Mucosa of gallbladder (tissue), 1 donor: ENCODE measurements at regions not wholly inside any gene's neighbourhood (a gene's known extent, or its start where the extent isn't known, plus 50 kb on each side); places are given as distances from the start of the nearest gene placed in this dataset.

ENCODE experiments used
- DNase-seq: peaks from one replicate; pipeline ENCODE4 v3.0.0-alpha.2; 2020; ENCODE audit warnings: low spot score
- donor health status: DM: no; HTN: no; CAD: no.

- no peak for DNase-seq
Observed at GRCh38 chr1:222370081-222370912, 177.6 kb downstream of the HHIPL2 start.

- DNase-seq: no peak
Observed at GRCh38 chr1:222369148-222369547, 178.8 kb downstream of the HHIPL2 start.

- DNase-seq: no peak
Observed at GRCh38 chr1:222358100-222358499, 189.8 kb downstream of the HHIPL2 start.

GRCh38 chr1:222357252-222357651 lies 190.7 kb downstream of the HHIPL2 start:
- DNase-seq: no peak

GRCh38 chr1:222347627-222348026 lies 200.3 kb downstream of the HHIPL2 start:
- no peak for DNase-seq

- no peak for DNase-seq
Observed at GRCh38 chr1:222346955-222347354, 200.9 kb downstream of the HHIPL2 start.

- DNase-seq: no peak
Observed at GRCh38 chr1:222339376-222339947, 208.4 kb downstream of the HHIPL2 start.

- DNase-seq: no peak
Observed at GRCh38 chr1:222335586-222335985, 212.3 kb downstream of the HHIPL2 start.

DNA sequence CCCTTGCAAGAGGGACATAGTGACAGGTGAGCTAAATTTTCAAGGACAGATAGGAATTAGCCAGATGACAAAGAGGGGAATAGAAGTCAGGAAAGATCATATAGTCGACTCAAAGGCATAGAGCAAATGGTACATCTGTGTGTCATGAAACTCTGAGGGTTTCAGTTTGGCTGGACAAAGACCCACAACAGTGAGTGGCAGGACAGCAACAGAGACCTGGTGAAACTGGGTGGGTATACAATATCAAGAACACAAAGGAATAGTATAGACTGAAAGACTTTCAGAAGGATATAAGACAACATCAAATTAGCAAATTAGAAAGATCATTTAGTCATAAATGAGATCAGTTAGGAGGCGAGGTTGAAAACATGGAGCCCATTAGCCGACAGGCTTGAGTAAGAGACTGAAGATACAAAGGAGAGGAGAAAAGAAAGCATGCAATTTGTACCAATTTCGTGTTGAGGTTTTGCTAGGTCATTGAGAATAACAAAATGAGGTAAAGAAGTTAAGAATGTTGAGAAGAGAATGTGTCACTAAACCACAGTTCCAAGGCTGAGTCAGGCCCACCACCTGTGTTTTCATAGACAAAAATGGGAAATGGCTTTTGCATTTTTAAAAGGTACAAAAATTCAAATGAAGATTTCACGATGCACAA lies 213.8 kb downstream of the HHIPL2 start:
- DNase-seq: no peak

DNA sequence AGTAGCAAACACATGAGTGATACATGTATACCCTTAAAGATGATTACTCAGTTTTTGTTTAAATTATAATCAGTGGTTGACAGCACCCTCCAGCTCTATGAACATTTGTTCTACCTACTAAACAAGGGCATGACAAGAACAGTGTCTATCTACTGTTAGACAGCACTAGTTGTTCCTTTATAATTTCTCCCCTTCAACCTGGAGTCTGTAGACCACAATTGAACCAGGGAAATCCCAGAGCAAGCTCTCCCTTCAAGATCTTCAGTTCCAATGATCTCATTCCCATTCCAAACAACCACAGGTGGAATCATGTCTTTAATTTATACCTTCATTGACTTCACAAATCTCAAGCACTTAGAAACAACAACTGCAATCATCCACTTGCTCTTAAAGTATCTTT lies 216.1 kb downstream of the HHIPL2 start:
- no peak for DNase-seq

DNA sequence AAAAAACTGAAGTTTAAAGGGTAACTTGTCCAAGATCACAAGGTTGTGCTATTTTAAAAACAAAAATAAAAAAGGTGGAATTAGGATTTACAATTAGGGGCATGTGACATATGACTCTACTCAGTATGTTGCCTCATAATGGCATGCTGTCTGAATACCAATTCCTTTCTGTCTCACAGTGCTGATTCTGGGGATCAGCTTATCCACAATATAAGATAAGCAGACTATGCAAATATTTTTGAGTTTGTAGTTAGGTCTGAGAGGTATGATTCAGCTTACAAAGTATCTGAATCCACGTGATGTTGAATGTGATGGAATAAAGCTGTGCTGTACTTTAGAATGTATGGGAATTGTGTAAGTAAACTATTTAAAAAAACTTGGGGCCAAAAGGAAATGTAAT lies 216.6 kb downstream of the HHIPL2 start:
- DNase-seq: no peak

DNA sequence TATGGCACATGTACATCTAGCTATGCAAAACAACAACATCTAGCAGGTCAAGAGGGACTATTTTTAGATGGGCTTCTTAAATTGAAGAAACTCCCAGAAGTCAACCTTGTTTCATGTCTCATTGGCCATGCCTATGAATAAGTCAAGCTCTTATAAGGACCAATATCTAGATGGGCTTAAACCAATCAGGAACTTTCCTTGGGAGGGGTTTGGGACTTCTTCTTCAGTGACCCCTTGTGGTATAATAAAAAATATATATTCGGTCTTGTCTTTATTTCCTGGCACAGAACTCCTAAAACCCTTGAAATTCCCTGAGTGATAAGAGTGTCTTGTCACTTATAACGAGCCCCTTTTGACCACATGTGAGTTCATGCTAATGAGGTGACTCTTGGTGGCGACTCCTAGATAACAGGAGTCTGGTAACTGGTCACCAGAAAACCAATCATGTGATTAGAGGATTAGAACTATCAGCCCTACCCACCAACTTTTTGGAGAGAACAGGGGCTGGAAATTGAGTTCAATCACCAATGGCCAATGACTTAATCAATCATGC lies 218.3 kb downstream of the HHIPL2 start:
- DNase-seq: no peak

- DNase-seq: no peak
Observed at GRCh38 chr1:222326710-222327036, 221.2 kb downstream of the HHIPL2 start.

DNA sequence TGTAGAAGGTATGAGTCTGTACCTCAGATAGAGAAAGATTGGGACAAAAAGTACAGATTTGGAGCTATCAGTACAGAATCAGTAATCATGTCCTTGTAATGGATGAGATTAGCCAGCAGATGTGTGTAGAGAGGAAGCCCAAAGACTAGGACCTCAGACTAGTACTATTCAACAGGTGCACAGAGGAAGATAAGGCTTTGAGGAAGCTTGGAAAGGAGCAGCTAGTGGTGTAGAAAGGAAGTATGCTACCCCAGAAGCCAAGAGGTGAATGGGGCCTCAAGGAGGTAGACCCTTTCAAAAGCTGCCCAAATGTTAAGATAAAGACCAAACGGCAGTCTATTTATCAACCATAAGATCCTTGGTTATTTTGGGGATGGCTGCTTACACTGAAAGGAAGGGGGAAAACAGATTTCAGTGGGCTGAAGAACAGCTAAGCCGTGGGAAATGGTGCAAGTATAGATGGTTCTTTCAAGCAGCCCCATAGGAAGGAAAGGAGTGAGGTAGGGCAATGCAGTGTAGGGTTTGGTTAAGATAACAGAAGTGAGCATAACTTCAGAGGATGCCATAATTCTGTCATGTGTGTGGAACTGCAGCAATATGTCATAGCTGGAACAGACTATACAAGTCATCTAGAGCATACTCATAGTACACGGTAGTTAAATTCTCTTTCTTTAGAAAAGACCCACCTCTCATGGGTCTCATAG lies 221.7 kb downstream of the HHIPL2 start:
- DNase-seq: no peak

DNA sequence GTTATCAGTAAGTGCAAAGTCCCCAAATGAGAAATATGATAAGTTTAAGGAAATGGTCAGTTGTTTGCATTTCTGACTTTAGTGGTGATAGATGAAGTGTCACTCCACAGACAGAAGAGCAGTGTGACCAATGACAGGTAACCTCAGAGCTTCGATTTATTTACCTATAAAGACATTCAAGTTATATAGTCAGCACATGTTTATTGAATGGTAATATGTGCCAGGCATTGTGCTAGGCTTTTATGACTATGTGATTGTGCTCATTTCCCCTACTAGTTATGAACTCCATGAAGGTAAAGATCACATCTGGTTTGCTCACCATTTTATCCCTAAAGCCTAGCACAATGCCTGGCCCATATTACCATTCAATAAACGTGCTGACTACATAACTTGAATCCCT lies 222.4 kb downstream of the HHIPL2 start:
- no peak for DNase-seq

- DNase-seq: no peak
Observed at GRCh38 chr1:222314839-222315238, 233.1 kb downstream of the HHIPL2 start.

- DNase-seq: no peak
Observed at GRCh38 chr1:222310836-222311235, 237.1 kb downstream of the HHIPL2 start.

GRCh38 chr1:222307621-222308020 lies 240.3 kb downstream of the HHIPL2 start:
- no peak for DNase-seq

DNA sequence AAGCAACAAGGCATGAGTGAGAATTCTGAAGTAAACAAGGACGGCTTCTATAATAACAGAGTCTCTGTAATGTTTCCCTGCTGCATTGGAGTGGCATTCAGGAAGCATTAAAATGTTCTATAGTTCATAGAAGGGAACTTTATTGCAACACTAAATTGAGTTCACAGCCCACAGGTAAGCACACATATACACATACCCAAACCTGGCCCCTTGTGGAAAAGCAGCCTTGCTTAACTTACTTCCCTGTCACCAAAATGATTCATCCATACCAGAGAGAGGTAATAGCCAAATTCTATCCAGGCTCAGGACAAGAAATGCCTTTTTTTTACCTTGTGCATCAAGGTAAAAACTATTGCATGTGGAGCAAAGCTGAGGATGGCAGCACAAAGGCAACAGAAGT lies 241.4 kb downstream of the HHIPL2 start:
- no peak for DNase-seq

DNA sequence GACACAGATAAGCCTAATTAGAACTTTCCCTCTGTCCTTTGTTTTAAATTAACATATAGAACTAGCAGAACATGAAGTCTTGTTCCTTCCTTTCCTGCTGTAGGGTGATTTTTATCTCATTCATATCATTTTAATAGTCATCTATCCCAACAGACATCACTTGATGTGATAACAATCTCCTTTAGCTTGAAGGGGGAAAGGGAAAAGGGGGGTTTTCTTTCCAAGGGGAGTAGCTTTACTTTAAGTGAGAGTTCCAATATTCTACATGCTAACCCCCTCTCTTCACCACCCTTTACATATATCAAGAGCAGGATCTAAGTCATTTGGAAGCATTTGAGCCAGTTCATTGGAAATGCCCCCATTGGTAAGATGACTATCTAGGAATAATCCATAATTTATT lies 241.9 kb downstream of the HHIPL2 start:
- DNase-seq: no peak

GRCh38 chr1:222301652-222302051 lies 246.3 kb downstream of the HHIPL2 start:
- no peak for DNase-seq

- no peak for DNase-seq
Observed at GRCh38 chr1:222299524-222299923, 248.4 kb downstream of the HHIPL2 start.
